ENCODE measurements at regions not wholly inside any gene's neighbourhood (a gene's known extent, or its start where the extent isn't known, plus 50 kb on each side); places are given as distances from the start of the nearest gene placed in this dataset.
"Not testable (repeated sequence)": the region's sequence is repeated elsewhere in the genome, so short reads cannot be mapped to it uniquely, and the experiment has no call there.

DNA sequence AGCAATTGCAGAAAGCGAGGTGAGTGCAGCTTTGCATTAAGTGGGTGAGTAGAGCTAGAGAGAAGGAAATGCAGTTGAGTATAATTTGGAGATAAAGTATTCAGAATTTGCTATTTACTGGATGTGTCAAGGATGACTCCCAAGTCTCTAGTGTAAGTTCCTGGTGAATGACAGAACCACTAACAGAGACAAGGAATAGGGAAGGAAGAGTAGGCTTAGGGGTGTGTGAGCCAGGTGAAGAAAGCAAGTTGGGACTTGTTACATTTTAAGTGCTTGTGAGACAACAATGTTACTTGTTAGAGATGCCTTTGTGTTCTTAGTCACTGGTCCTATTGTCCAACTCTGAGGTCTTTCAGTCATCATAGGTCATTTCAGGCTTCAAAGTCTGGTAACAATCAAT, 70.8 kb downstream of the TBC1D26 start:
- not testable (repeated sequence) for DNase-seq

DNA sequence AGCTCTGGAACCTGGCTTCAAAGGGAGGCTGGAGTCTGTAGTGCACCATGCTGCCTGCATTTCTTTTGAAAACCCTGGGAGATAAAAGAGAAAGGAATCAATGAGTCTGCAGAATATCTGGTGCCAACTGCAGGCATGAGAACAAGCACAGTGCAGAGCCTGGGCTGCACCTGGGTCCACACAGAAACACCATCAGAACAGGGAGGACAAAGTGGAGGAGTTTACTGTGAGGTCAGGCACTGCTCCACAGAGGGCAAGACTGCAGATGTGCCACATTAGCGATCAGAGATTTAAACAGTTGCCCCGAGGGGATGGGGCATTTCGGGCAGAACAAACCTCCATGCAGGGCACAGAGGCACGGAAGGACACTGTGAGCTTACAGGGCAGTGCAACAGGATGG, 74.7 kb downstream of the TBC1D26 start:
- DNase-seq, result not testable (repeated sequence)

DNA sequence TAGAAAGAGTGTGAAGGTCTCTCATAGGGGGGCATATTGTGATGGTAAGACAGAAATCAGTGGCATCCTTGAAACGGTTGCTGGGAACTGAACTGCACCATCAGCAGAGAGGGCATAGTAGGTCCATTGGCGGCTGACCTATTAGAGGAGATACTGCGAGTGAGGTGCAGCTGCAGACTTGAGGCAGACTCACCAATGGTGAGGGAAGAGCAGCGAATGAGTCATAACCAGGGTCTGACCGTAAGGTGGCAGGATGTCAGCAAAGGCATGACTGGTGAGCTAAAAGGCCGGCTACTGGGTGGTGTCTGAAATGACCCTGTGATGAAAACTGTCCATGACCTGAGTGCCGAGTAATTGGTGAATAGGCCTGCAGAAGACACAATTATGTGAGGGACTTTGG, 81.3 kb downstream of the TBC1D26 start:
- DNase-seq, result not testable (repeated sequence)

DNA sequence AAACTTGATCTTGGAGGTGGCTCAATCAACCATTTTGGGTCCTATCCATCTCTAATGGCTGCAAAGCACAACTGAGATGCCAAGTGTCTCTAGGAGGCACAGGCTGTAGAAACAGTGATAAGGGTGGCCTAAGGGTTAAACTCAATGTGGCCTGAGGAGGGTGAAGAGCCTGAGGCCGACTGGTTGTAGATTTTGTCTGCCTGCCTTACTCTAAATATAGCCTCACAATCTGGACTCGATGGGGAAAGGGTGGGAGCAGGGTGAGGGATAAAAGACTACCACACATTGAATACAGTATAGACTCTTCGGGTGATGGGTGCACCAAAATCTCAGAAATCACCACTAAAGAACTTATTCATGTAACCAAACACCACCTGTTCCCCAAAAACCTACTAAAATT, 81.9 kb downstream of the TBC1D26 start:
- DNase-seq, result not testable (repeated sequence)

DNA sequence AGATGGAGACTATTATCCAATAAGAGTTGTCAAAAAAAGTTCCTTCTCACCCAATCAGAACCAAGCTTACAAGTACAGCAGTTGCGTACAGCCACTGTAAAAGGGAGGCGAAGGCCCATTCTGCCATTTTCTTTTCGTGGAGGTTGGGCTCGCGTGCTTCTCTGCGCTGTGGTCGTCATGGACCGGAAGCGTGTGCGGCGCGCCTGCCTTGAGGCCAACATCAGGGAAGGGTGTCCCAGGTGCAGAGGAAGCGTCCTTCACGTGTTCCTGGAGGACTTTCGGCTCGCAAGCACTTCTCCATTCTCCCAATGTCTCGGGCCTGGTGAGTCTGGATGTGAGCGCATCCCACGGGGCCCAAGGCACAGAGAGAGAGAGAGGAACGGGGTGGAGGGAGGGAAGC, 85.8 kb downstream of the TBC1D26 start:
- DNase-seq, result not testable (repeated sequence)

DNA sequence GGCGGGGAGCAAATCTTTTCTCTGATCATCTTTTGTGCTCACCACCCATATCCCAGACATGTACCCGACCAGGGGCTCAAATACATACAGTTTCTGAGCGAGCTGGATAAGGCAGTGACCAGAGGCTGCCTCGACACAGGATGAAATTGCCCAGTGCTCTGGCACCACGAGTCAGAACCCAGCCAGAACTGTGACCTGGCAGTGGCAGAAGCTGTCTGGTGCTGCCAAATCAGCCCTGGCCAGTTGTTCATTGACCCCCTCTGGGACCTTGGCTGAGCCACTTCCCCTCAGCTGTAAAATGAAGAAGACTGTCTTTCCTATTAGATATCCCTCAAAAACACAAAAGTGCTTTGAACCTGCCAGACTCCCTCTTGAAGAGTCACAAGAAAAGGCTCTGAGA, 90.2 kb downstream of the TBC1D26 start:
- DNase-seq, result not testable (repeated sequence)

DNA sequence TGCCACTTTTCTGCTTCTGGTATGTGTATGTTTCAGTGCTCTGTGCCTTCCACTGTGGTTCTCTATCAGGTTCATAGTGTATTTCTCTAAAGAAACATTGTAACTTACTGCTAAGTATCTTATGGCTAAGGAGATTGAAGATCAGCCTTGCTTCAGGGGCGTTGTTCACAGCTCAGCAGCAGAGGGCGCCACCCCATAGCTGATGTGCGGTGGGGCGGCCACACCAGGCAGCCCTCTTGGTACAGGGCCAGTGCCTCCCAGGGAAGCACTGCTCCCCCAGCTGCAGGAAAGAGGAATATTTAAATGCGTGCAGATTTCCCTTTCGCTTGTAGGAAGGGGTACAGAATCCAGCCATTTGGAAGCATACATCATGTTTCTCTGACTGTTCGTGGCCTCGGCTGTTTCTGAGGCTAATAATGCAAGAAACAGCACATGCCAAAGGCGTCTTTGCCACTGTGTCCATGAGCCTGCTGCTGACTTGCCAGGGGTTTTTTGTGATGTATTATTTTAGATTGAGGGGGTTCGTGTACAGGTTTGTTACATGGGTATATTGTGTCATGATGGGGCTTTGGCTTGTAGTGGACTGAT, 96.7 kb downstream of the TBC1D26 start:
- DNase-seq, result peak; percentile 63

DNA sequence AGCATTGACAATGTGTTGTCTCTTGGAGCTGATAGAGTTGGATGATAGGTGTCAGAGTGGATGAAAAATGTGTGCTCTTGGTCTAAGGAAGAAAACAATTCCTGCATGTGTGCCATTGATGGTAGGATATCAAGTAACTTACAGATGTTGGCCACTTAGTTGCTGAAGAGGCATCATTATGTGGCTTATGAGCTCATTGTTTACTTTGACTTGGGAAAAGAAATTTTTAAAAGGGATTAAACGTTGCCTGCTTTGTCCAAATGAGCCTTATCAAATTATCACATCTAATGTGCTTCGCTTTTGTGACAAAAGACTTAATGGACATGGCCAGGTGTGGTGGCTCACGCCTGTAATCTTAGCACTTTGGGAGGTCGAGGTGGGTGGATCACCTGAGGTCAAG, 98.1 kb downstream of the TBC1D26 start:
- DNase-seq, result peak; percentile 70

DNA sequence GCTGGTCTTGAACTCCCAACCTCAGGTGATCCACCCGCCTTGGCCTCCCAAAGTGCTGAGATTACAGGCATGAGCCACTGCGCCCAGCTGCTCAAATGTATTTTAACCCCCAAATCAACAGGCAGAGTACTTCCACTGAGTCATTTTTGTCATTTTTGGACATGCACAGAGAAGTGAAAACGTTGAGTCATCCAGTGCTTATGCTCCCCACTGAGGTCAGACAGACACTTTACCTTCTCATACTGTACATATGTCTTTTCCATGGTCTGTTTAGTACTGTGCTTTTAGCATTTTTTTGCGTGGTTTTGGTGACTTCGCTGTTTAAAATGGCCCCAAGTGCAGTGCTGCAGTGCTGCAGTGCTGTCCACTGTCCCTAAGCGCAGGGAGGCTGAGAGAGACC, 99.1 kb downstream of the TBC1D26 start:
- DNase-seq, result not testable (repeated sequence)

DNA sequence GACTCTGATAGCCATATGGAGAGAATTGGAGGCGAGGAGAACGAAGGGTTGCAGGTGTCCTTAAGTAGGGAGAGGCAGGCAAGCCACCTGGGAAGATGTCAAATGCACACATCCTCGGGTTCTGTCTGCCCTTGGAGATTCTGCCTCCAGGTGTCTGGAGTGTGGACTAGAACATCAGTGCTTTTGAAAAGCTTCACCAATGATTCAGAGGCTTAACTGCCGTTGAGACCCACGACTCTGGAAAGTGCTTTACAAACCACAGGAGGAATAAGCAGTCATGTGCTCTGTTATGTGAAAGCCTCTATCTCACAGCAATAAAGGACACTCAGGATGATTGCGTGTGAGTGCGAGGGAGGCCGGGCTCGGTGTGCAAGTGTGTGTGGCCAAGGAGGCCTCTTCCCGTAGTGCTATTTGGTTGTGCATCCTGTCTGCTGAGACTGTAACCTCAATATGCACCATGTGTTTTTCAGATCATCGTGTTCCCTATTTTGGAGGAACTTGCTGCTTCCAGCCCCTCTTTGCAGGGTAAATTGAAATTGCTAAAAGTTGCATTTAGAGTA, 100.9 kb downstream of the TBC1D26 start:
- not testable (repeated sequence) for DNase-seq

DNA sequence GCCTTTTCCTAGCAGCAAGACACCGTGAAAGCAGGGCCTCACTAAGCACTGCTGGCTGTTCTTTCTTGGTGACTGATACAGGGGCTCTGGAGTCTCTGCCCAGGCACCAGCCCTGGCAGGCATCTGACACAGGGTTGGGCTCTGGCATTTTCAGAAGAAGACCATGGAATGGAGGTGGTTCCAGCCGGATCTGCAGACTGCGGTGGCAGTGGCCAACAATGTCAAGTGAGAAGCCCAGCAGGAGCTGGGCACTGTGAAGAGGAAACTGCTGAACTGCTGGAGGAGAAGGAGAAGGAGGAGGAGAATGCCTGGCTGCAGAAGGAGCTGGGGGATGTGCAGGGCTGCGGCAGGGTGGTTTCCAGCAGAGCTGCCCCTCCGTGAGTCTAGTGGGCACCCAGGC, 101.8 kb downstream of the TBC1D26 start:
- not testable (repeated sequence) for DNase-seq

DNA sequence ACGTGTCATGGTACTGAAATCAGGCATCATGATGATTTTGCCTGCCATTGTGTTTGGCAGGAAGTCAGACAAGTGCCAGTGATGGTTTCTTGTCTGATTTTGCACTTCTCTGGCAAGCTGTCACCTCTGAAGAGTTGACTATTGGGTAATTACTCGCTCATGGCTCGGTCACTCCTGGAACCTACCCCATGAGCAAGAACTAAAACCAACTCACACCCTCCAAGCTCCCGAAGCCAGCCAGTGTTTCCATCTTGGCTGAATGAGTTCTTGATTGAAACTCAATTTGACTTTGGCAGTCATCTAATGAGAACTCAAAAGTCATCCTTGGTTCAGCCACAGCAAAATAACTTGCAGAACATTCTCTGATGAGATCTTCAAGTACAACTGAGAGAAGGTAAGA, 103.4 kb downstream of the TBC1D26 start:
- DNase-seq, result not testable (repeated sequence)

DNA sequence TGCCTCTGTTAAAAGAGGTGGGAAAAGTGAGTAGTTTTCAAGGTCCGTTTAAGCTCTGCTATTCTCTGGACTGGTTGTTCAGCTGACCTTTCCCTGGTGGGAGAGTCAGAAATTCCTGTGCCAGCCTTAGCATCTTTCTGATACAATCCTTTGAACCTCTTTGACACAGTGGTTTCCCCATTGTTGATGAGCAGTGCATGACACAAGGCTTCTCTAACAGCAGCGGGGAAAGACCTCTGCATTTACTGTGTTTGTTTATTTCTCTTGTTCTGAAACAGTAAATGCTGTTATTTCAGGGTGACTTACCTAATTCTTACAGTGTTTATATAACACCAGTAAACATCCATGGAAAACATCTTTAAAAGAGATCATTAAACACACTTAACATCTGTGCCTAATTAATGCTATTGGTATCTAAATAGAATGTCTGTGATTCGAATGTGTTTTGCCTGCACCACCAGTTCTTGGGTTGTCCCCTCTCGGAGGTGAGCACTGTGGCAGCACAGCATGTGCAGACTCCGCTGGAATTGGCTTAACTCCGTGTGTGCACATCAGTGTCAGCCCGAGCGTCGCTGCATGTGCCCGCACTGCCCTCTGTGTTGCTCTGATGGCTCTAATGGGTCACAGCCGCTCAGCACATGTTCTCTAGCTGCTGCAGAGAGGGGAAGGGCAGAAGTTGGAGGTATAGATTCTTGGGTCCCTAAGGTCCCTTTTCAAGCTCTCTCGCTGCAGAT, 104.3 kb downstream of the TBC1D26 start:
- DNase-seq, result not testable (repeated sequence)

DNA sequence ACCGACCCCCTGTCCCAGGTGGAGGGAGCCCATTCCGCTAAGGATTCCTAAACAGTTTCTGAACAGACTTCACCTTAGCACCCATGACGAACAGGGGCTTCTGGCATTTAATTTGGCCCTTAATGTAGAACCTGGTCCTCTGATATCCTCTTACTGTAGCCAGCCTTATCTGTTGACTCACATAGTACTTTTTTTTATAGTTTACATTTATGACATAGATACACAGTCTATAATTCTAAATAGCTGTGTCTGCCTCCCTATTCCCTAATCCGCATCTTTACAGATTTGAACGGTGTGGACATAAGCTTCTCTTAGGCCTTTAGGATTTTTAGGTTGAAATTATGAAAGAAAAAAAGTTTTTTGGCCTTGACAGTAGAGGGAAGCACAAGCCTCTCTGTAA, 104.9 kb downstream of the TBC1D26 start:
- not testable (repeated sequence) for DNase-seq

DNA sequence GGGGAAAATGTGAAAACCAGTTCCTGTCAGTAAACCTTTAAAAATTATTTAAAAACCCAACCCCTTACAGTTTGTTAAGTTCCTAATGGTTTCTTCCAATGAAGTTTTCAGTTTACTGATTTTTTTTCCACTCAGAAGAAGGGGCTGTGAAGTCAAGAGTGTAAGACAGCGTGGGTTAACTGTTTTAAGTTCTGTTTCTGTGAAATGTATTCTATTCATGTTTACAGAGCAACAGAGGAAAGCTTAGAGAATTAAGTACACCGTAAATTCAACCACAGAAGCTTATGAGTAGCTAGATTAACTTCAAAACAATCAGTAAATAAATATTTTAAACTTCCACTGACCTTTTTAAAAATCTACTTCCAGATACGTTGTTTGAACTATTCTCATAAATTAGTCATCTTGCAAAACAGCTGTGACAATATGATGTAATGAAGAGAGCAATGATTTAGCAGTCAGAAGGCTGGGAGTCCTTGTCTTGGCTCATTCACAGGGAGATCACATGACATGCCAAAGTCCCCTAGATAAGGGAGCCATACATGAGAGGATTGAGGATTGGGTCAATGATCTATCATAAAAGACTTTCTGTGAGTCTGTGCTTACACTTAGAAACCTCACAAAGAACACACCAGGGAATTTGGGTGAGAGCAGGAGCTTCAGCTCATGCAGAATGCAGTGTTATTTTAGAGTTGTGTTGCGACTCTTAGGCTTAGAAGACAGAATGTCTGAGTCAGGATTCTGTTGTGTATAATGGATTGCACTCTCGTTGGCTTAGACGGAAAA, 97.3 kb upstream of the ADORA2B start:
- DNase-seq, result not testable (repeated sequence)

DNA sequence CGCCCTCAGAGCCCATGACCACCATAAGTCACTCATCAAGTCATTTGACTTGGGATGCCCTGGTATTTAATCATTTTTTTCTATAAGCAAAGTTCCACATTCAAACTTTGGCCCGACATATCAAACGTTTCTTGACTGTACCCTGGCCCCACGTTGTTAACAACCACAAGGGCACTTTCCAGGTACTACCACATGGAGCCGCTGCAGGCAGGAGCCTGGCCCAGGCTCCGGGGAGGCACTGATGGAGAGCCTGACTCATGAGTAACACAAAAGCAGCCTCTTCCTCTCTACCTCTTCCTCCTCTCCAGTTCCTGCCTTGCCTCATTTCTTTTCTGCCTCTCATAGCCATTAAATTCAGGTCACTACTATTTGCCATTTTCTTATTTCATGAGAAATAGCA, 95.9 kb upstream of the ADORA2B start:
- peak; percentile 11 for DNase-seq

DNA sequence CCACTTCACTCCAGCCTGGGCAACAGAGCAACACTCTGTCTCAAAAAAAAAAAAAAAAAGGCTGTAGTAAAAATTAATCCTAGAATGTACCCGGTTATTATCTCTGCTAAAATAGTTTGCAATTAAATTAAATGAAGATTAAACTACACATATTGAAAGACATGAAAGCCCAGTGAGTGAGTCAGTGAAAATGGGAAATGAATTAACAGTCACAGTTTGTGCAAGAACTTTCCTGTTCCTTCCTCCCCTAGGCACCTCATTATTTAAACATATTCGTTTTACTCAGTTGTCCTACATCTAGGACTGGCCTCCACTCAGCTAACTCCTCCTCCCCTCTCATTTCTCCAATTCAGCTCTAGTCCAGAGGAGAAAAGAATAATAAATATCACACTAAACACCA, 94.9 kb upstream of the ADORA2B start:
- not testable (repeated sequence) for DNase-seq

DNA sequence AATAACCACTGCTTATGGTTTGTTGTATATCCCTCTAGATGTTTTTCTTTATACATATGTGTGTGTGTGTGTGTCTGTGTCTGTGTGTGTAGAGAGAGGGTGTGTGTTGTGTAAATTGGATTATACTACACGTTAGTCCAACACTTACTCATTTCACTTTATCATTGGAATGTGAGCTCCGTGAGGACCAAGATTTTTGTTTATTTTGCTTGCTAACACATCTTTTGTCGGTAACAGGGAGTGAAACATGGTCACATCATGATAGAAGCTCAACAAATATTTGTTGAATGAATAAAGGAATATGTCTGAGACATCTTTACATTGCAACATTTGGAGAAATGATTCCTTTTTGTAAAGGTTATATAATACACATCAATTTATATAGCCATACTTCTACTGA, 94.2 kb upstream of the ADORA2B start:
- not testable (repeated sequence) for DNase-seq

DNA sequence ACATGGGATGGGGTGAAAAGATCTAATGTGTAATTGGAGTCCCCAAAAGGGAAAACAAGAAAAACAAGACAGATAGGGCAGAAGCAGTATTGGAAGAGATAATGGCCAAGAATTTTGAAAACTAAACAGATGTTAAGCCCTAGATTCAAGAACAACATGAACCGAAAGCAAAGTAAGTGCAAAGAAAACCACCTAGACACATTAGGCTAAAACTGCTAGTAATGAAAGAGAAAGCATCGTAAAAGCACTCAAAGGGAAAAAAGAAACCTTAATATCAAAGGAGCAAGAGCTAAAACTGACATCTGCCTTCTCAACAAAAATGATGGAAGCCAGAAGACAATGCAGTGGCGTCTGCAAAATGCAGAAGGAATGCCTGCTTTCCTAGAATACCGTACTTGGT, 92.1 kb upstream of the ADORA2B start:
- not testable (repeated sequence) for DNase-seq

DNA sequence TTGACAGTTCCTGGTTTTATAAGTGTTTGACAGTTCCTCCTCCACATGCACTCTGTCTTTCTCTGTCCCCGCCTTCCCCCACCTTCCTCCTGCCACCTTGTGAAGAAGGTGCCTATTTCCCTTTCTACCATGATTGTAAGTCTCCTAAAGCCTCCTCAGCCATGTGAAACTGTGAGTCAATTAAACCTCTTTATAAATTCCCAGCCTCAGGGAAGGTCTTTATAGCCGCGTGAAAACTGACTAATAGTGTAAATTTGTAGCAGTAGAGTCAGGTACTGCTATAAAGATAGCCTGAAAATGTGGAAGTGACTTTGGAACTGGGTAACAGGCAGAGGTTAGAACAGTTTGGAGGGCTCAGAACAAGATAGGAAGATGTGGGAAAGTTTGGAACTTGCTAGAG, 88.7 kb upstream of the ADORA2B start:
- not testable (repeated sequence) for DNase-seq

DNA sequence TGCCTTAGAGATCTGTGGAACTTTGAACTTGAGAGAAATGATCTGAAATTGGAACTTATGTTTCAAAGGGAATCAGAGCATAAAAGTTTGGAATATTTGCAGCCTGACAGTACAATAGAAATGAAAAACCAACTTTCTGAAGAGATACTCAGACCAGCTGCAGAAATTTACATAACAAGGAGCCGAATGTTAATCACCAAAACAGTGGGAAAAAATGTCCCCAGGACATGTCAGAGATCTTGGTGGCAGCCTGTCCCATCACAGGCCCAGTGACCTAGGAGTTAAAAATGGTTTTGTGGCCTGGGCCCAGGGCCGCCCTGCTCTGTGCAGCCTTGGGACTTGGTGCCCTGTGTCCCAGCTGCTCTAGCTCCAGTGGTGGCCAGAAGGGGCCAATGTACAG, 88.2 kb upstream of the ADORA2B start:
- DNase-seq, result not testable (repeated sequence)

DNA sequence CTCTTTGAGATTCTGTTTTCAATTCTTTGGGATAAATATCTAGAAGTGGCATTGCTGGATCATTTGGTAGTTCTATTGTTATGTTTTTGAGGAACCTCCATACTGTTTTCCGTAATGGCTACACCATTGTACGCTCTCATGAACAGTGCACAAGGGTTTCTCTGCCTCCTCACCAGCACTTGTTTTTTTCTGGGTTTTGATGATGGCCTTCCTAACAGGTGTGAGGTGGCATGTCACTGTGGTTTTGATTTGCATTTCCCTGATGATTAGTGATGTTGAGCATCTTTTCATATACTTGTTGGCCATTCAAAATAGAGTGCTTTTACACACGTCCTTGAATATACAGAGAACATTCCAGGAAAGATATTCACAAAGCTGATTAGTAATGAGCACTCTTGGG, 86.8 kb upstream of the ADORA2B start:
- not testable (repeated sequence) for DNase-seq

DNA sequence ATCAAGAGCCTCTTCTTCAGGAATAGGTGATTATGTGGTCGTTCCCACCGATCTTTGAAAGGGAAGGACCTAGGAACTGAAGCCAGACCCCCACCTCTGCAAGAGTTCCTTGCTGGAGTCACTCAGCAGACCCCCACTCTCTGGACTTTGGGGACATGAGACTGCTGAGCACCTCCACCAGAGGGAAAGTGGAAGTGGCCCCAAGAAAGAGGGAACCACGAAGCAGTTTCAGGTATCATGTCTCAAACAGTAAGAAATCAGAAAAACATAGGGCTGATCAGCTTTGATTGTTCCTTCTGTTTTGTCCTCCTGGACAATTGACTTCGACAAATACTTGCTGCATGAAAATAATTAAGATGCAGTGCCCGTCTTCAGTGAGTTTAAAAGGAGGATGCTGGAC, 84.2 kb upstream of the ADORA2B start:
- not testable (repeated sequence) for DNase-seq

DNA sequence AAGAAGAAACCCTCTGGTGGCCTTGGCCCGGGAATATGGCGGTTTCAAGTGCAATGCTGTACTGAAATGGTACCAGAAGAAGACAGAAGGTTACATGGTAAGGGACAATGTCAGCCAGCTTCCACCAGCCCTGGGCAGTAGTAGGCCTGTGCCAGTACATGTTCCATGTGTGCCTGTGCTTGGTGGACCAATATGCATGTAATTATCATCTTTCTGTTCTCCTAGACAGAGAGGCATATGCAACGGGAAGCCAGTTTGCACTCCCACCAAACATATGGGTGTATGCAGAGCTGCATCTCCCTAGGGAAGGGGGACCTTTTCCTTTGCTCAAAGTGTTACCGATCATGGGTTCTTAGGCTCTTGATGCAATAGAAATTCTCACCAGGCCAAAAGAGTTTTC, 80.9 kb upstream of the ADORA2B start:
- DNase-seq, result not testable (repeated sequence)
